DMS114 treated with DMSO at 0.1 percent for 48 hours (cell line): ENCODE measurements at regions not wholly inside any gene's neighbourhood (a gene's known extent, or its start where the extent isn't known, plus 50 kb on each side); places are given as distances from the start of the nearest gene placed in this dataset.

Source experiments
- DNase-seq: peaks from one replicate; lab custom pipeline; 2025; ENCODE audit not compliant: unreplicated experiment; lab: John Stamatoyannopoulos, UW

DNA sequence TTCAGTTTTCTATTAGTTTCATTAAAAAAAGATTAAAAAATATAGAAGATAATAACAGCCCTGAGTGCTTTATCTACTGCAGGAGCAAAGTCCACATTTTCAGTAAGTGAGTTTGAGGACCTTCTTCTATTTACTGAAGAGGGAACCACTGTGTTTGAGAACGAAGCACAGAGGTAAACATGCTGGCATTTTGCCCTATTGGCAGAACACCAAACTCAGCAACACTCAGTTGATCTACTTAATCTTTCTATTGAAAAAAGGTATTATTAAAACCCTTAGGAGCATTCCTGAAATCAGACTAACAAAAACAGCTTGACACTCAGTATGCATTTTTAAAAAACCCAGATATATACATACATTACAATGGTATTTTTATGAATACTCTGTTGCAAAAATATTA, 1496.7 kb downstream of the TECRL start:
- no peak for DNase-seq

DNA sequence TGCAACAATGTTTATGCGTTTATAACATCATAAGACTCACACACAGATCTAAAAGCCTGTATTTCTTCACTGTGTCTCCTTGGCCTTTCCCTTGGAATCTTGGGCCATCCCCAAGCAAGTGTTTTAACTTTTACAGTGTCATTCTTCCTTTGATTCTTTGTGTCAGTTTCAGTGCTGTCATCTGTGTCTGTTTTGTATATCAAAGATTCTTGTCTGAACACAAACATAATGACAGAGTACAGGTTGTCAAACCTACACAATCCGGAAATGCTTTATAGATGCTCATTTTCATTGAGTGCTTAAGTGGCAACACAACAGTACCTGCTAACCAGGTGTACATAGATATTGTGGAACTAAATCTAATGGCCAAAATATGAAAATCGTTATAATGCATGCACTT, 1500.0 kb downstream of the TECRL start:
- no peak for DNase-seq

DNA sequence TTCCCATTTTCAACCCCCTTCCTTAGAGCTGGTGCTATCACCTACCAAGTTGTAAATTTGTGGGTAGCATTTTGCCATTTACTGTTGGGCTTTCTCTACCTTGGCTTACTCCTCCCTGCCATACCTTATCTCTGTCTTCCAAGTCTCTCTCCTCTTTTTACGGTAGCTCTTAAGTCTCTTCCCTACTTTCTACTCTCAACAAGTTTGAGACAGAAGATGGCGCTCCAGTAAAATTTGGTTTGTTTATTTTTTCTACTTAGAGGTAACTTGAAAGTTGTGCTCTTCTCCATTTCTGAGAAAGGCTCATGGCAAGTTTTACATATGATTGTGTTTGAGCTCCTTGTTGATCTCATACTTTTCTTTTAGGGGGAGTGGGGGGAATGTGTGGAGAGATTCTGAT, 1508.1 kb downstream of the TECRL start:
- no peak for DNase-seq

DNA sequence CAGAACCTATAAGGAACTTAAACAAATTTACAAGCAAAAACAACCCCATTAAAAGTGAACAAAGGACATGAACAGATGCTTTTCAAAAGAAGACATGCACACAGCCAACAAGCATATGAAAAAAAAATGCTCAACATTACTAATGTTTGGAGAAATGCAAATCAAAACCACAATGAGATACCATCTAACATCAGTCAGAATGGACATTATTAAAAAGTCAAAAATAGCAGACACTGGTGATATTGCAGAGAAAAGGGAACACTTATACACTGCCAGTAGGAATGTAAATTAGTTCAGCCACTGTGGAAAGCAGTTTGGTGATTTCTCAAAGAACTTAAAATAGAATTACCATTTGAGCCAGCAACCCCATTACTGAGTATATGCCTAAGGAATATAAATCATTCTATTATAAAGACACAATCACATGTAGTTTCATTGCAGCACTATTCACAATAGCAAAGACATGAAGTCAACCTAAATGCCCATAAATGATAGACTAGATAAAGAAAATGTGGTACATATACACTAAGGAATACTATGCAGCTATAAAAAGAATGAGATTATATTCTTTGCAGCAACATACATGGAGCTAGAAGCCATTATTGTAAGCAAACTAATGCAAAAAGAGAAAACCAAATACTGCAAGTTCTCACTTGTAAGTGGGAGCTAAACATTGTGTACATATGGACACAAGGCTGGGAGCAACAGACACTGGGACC, 1509.4 kb downstream of the TECRL start:
- no peak for DNase-seq

DNA sequence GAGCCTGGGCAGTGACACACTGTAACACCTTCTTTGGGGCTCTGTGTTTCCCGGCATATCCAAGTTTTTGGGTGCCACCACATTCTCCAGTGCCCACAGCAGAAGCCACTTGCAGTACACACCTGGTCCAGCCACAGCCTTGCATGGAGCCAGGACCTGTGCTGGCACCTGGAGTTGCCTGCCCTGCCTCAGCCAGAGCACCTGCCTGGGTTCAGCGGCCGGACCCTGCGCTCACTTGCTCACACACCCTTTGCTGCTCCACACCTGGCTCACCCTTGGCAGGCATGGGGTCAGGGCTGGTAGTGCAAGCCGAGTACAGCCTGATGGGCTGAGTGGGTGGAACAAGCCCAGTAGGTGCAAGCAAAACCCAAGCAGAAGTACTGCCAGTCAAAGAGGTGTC, 1511.1 kb downstream of the TECRL start:
- no peak for DNase-seq

DNA sequence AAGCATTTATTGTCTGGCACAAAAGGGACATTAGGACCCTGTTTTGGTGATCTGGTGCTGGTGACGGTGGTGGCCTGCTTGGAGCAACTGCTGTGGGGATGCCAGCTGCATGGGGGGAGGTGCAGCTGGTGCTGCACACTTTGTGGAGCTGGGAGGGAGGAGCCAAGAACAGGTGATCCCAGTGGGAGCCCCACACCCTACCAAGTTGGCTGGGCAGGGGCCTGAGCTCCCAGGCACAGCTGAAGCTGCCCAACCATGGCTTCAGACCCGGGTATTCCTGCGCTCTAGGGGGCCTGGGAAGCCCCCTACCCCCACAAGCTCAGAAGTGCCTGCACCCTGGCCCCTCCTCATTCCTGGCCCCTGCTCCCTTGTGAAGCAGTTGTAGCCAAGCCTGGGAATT, 1512.5 kb downstream of the TECRL start:
- no peak for DNase-seq

DNA sequence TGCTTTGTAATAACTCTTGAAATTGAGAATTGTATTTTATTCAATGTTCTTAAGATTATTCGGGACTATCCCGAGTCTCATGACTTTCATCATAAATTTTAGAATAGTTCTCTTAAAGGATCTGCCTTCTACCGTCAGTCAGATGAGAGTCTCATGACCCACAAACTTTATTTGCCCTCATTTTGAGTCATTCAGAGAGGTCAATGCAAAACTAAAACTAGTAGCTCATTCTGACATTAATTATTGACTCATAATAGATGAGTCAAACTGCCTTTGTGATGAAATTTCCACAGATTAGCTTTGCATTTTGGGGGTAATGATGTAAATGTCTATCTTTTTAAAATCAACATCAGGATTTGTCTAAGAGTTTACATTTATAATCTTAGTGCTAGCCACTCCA, 1527.3 kb downstream of the TECRL start:
- no peak for DNase-seq

DNA sequence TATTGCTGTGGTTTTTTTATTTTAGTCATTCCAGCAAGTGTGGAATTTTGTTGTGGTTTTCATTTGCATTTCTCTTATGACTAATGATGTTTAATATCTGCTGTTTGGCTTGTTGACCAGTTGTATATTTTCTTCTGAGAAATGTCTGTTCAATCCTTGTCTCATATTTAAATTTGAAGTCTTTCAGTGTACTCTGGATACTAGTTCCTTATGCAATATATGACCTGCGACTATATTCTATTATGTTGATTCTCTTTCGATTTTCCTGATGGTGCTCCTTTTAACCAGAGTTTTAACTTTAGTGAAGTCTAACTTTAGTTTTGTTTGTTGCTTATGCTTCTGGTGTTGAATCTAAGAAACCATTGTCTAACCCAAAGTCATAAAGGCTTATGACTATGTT, 1528.0 kb downstream of the TECRL start:
- DNase-seq, result no peak

DNA sequence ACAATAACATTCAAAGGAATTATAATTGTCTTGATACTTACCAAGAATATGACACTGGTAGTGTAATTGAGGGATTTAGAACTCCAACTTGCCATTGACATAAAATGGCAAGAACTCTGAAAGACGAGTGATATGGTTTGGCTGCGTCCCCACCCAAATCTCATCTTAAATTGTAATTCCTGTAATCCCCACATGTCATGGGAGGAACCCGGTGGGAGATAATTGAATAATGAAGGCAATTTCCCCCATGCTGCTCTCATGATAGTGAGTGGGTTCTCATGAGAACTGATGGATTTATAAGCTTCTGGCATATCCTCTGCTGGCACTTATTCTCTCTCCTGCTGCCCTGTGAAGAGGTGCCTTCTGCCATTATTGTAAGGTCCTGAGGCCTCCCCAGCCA, 1536.4 kb downstream of the TECRL start:
- DNase-seq, result no peak

DNA sequence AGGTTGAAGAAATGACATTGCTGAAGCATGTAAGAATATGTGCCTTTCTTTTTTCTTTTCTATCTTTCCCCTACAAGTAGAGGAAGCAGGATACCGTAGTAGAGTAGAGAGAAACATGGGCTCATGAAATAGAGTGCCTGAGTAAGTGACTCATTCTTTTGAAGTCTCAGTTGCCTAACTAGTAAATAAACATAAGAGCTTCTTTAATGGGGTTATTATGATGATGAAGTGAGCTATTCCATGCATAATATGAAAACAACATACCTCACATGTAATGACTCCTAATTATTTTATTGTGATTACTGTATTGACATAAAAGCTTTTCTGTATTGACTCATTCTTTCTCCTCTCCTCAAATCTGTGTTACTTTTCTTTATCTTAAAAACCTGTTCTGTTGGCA, 1538.2 kb downstream of the TECRL start:
- no peak for DNase-seq

DNA sequence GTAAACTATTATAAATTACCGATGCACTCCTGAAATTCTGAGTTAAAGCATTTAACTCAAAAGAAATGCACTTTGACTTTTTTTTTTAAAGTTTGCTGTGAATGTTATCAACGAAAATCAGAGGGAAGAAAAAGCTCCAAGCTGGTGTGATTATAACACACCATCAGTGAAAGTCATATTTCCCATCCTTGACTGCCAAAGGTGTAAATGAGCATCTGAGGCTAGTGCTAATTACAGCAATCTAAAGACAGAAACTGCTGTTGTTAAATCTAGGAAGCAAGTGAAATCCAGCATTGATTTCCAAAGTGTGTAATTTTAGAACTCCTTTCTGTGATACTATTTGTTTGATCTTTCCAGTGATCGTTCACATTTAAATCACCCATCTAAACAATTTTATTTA, 1538.8 kb downstream of the TECRL start:
- no peak for DNase-seq

DNA sequence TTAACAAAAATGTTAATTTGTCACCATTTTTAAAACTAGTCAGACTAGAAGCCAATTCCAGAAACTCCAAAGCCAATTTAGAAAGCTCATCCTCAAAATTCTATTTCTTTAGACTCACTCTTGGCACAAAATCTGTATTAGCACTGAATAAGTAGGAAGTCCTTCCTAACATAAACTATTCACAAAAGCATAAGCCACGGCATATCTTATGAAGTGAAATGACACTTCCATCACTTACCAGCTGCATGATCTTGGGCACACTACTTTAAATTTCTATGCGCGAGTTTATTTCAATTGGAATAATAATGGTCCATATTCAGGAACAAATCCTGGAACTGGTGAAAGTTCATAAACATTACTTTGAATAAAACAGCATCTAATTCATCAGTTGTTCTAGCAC, 1544.0 kb downstream of the TECRL start:
- no peak for DNase-seq

DNA sequence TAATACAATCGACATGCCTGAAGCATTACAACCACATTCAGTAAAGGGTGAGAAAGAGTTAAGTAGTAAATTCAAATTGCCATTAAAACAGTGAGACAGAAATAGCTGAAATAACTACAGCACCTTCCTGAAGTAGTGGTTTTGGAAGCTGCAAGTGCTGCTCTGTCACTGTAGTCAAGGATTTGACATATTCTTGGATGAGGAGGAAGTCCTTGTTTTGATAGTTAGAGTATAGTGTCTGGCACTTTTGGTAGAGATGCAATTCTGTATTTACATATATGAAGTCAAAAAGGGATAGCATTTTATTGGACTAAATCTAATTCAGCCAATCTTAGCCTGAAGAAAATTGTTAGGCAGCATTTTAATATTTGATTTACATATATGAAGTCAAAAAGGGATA, 1559.6 kb downstream of the TECRL start:
- DNase-seq, result no peak

DNA sequence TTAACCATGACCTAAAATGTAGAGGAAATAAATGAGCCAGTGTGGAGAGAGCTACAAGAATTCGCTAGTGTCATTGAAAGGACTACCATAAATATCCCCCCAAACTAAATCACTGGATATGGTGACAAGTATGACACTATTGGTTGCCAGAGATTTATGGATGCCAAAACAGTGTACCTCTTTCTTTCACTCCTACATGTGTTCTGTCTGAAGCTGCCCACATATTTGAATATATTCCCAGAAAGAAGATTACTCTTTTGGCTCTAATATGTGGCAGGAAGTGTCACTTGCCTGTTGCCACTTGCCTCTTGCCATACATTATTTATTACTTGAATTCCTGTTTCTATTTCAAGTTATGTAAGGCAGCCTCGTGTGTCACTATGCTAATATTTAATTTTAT, 1573.6 kb downstream of the TECRL start:
- DNase-seq, result no peak

DNA sequence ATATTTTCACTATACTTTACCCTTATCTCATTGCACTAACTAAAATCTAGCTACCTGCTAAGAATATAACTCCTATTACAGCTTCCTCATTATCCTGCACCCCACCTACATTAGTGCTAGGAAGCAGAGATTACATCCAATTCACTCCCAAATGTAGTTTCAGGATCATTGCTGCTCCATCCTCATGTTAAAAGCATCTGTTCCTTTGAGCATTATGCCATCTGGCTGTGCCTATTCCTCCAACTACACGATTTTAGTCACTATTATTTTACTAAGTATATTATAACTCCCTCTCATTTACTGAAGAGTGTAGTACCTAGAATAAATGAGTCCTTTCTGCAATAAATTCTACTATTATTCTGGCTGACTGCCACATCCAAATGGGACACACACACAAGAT, 1586.9 kb downstream of the TECRL start:
- DNase-seq, result no peak

DNA sequence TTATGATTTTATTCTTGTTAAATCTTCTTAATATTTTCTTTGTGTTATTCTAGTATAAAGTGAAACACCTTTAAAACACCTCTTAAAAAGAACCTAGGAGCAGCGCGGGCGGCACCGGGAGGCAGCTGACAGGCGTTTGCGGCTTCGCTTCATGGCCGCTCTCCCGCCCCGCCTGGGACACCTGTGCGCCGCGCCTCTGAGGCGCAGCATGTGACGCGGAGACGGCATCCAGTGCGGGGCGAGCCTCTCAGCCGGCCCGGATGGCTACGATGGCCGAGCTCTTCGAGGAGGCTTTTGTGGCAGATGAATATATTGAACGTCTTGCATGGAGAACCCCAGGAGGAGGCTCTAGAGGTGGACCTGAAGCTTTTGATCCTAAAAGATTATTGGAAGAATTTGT, 1592.7 kb downstream of the TECRL start:
- DNase-seq, result no peak

DNA sequence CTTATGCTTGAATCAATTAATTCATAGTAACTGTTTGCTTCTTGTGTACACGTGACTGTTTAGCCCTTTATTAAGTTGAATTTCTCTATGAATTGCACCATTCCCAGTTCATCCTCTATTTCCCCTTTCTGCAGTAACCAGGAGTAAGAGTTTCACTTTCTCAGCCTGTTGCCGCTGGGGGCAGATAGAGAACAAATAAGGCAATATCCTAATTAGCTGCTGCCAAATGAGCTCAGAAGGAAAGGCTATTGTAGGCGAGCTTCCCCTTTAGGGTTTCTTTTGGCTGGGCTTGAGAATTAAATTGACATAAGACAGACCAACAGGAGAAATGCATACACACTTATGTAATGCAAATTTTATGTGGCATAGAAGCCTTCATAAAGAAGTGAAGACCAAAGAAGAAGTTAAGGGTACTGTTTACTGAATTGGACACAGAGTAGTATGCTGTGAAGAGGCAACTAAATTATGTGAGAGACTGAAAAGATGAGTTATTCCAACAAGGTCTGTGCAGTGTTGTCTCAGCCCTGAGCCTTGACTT, 1594.7 kb downstream of the TECRL start:
- DNase-seq, result no peak

DNA sequence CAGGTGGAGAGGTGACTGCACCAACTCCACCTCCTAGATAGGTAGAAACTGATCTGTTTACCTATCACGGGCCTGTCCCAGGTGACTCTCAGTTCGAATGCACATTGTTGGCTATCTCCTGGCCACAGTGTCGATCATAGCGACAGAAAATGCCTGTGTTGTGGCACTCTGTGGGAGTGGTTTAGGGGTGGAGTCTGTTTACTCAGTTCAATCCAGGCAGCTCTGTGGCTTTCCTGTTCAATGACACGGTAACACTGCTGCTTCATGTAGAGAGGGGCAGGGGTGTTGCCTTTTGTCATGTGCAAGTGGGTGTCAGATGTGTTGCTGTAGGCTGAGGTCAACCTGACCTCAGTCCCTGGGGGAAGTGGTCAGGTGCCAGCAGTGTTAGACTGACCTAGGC, 1602.4 kb downstream of the TECRL start:
- no peak for DNase-seq

DNA sequence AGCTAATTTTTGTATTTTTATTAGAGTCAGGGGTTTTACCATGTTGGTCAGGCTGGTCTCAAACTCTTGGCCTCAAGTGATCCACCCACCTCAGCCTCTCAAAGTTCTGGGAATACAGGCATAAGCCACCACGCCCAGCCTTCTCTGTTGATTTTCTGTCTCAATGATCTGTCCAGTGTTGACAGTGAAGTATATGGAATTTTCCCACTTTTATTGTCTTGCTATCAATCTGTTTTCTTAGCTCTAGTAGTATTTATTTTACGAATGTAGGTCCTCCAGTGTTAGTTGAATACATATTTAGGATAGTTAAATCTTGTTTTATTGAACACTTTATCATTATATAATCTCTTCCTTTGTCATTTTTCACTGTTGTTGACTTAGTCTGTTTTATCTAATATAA, 1603.9 kb downstream of the ADGRL3 start:
- DNase-seq, result no peak

DNA sequence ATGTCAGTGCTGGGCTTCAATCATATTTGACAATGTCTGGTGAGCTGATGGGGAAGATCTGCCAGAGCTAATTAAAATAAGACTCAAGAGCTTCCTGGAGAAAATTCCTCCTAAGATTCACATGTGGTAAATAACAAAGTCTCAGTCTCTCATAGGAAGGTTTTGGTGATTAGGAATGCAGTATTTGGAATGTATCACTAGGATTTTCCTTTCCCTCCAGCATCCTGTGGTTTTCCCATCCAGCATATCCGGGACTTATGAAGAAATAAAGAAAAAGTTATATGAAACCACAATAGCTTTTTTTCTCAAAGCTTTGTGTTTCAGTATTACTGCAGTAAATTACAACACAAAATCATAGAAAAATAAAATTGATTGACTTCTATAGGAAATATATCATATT, 1597.1 kb downstream of the ADGRL3 start:
- DNase-seq, result no peak

DNA sequence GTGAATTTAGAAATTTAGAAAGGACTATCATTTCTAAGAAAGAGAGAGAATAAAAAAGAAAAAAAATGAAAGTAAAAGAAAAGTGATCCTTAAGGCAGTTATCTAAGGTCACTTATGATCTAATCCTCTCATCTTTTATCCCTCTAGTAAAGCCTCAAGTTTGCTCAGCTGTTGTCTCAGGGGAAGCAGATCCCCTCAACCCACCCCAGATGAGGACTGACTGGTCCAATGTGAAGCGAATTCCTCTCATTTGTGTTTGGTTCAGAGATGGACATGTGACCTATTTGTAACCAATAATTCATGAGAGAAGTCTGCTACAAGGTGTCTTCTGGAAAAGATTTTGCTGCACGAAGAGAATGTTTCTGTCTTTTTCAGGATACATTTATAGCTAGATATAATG, 1591.3 kb downstream of the ADGRL3 start:
- no peak for DNase-seq

DNA sequence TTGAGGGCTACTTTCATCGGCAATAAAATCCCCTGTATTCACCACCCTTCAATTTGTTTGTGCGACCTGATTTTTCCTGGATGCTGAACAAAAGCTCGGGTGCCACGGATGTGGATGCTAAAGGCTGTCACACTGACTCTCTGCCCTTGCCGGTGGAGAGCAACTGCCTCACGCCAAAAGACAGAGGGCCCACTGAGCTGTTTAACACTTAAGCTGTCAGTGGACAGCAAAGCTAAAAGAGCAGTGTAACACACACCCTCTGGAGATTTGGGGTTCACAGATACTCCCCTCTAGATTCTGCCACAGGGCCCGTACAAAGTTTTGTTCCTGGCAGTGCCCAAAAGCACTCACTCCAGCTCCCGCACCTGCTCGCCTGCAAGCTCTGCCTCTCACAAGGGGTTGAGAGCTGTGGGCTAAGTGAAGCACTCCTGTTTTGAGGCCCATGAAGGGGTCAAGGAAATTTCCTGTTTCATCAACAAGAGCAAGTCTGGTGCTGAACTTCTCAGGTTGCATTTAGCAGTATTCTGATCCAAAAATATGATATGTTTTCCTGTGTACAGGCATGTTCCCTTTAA, 1571.9 kb downstream of the ADGRL3 start:
- no peak for DNase-seq

DNA sequence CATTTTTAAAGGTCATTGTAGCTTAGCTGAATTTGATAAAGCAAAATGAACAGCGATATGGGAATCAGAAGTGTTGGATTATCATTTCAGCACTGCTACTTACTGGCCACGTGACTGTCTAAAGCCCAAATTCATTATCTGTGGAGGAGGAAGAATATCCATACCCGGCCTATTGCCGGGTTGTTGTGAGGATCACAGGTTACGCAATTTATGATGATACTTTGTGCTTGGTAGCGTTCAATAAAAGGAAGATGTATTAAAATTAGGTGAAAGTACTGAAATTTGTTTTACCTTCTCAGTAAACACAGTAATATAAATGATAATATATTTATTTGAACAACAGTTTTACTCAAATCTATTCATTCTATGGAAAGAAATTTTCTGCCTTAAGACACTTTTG, 1540.2 kb downstream of the ADGRL3 start:
- no peak for DNase-seq
